GM12875 (cell line): ENCODE measurements at regions not wholly inside any gene's neighbourhood (a gene's known extent, or its start where the extent isn't known, plus 50 kb on each side); places are given as distances from the start of the nearest gene placed in this dataset.

Experiments
- H3K4me3 ChIP-seq: one replicate; pipeline ENCODE4 v1.5.1; 2011; ENCODE audit warnings: low read depth, low read length, control low read depth
- TF ChIP-seq, protein P1 (sequence below): IDR thresholded peaks from 2 replicates; pipeline ENCODE4 v1.5.1; 2011; ENCODE audit warnings: low read depth, mild to moderate bottlenecking, control low read depth, inconsistent platforms, low read length, moderate library complexity, borderline replicate concordance; ENCODE audit not compliant: insufficient read depth

DNA sequence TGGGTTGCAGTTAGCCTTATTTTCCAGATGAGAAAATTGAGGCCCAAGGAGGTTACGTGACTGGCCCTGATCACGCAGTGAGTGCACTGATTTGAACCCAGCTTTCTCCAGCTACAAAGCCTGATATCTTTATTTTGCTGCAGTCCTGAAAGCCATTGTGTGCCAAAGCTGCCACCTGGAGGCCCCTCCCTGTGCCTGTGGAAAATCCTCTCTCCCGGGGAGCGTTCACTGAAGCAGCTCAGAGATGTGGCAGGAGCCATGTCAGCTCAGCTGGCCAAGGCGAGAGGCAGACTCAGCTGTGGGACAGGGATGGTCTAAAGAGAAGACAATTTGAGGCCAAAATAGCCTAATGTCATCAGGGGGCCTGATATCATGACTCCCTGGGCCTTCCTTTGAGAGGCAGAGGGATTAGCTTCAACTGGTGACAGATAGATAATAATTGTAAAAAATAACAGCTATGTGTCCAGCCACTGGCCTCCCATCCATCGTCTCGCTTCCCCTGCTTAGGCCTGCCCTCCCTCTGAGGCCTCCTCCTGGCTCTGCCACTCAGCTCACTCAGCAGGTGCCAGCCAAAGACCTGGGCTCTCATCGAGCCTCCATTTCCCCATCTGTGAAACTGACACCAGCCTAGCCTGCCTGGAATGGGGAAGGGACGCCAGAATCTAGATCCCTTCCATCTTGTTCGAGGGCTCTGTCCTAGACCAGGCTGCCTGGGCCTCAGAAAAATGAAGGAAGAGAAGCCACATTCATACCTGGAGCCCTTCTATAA is 74.3 kb upstream of the GGTA1 start:
- TF ChIP-seq, protein P1, sequence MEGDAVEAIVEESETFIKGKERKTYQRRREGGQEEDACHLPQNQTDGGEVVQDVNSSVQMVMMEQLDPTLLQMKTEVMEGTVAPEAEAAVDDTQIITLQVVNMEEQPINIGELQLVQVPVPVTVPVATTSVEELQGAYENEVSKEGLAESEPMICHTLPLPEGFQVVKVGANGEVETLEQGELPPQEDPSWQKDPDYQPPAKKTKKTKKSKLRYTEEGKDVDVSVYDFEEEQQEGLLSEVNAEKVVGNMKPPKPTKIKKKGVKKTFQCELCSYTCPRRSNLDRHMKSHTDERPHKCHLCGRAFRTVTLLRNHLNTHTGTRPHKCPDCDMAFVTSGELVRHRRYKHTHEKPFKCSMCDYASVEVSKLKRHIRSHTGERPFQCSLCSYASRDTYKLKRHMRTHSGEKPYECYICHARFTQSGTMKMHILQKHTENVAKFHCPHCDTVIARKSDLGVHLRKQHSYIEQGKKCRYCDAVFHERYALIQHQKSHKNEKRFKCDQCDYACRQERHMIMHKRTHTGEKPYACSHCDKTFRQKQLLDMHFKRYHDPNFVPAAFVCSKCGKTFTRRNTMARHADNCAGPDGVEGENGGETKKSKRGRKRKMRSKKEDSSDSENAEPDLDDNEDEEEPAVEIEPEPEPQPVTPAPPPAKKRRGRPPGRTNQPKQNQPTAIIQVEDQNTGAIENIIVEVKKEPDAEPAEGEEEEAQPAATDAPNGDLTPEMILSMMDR: no peak
- no peak overlapping the region for H3K4me3 ChIP-seq

DNA sequence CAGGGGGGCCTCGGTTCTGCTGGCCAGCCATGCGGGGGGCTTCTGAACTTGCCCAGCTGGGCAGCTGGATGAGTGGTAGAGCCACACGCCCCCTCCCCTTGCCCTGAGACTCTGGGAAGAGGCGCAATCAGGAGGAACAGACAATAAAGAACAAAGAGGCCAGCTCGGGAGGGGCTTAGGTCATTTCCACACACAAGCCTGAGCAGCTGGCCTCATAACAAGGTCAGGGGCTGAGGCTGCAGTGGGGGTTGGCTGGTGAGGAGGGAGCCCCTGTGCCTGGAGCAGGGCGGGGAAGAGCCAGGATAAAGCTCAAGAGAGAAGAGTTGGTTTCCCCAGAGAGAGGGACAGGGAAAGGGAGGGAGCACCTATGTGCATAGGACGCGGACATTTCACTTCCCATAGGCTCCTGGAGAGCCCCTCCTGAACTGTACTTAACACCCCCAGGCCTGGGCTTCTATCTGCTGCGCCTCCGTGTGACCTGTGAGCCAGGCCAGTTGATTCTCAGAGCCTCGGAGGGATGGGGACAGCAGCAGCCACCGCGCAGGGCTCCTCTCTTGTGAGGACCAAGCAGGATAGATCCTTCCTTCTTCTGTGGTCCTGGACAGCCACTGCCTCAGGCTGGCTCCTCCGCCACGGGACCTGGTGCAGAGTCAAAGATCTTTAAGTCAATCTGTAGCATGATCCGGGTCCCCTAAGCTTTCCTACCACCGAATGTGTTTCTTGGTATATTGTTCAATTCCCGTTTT is 75.3 kb upstream of the GGTA1 start:
- H3K4me3 ChIP-seq: no peak overlapping the region
- TF ChIP-seq, protein P1: no peak

GRCh38 chr9:121576281-121577075 is 75.0 kb upstream of the DAB2IP start:
- TF ChIP-seq, protein P1: no peak
- H3K4me3 ChIP-seq: no peak overlapping the region

DNA sequence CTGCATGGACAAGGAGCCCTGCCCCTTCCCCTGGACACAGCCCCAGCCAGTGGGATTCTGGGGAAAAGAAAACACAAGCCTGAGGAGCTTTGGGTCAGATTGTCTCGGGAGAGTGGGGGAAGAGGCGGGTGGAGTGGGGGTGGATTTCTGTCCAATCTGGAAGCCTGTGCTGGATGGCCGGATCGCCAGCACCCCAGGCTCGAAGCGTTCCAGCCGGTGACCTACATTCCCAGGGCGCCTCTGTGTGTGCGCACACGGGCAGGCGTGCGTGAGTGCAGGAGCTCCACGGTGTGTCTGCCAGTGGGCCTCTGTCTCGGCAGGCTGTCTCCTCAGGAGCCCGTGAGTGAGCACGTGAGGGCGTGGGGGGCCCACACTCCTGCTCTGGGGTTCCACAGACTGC is 74.3 kb upstream of the DAB2IP start:
- no peak overlapping the region for H3K4me3 ChIP-seq
- TF ChIP-seq, protein P1: no peak

GRCh38 chr9:121577572-121577971 is 73.9 kb upstream of the DAB2IP start:
- no peak overlapping the region for H3K4me3 ChIP-seq
- TF ChIP-seq, protein P1: no peak

GRCh38 chr9:121581786-121582600 is 69.4 kb upstream of the DAB2IP start:
- no peak overlapping the region for H3K4me3 ChIP-seq
- TF ChIP-seq, protein P1: no peak
